ENCODE measurements at regions not wholly inside any gene's neighbourhood (a gene's known extent, or its start where the extent isn't known, plus 50 kb on each side); places are given as distances from the start of the nearest gene placed in this dataset.
"Not testable (repeated sequence)": the region's sequence is repeated elsewhere in the genome, so short reads cannot be mapped to it uniquely, and the experiment has no call there.

- no peak overlapping the region for H3K4me3 ChIP-seq (ENCODE audit: insufficient read depth, low read depth, low read length, poor library complexity, severe bottlenecking)
- no peaks in the 10 kb centered on the region for H3K9me3 ChIP-seq (ENCODE audit: control insufficient read depth, low read length)
- no peaks in the 10 kb centered on the region for H3K4me1 ChIP-seq (ENCODE audit: control insufficient read depth, insufficient read depth, low read length, poor library complexity, severe bottlenecking)
- H3K27me3 ChIP-seq (replicated peaks; ENCODE audit: control insufficient read depth, insufficient read depth, low read length, poor library complexity, severe bottlenecking), result no peaks in the 10 kb centered on the region
- H3K27ac ChIP-seq (ENCODE audit: insufficient read depth, low read length, poor library complexity, severe bottlenecking), result no peak overlapping the region
- no peak for DNase-seq
- H3K36me3 ChIP-seq (ENCODE audit: control insufficient read depth, insufficient read depth, low read length), result no peaks in the 10 kb centered on the region
Observed at GRCh38 chr5:87184605-87185004, 83.1 kb upstream of the RASA1 start.

GRCh38 chr5:87185838-87186237 lies 81.8 kb upstream of the RASA1 start:
- no peaks in the 10 kb centered on the region for H3K4me1 ChIP-seq (ENCODE audit: control insufficient read depth, insufficient read depth, low read length, poor library complexity, severe bottlenecking)
- DNase-seq, result no peak

GRCh38 chr5:87188391-87188790 lies 79.3 kb upstream of the RASA1 start:
- no peak overlapping the region for H3K4me3 ChIP-seq (ENCODE audit: insufficient read depth, low read depth, low read length, poor library complexity, severe bottlenecking)
- DNase-seq, result no peak
- no peaks in the 10 kb centered on the region for H3K36me3 ChIP-seq (ENCODE audit: control insufficient read depth, insufficient read depth, low read length)
- no peaks in the 10 kb centered on the region for H3K9me3 ChIP-seq (ENCODE audit: control insufficient read depth, low read length)
- no peak overlapping the region for H3K27ac ChIP-seq (ENCODE audit: insufficient read depth, low read length, poor library complexity, severe bottlenecking)
- H3K27me3 ChIP-seq (replicated peaks; ENCODE audit: control insufficient read depth, insufficient read depth, low read length, poor library complexity, severe bottlenecking), result no peaks in the 10 kb centered on the region
- H3K4me1 ChIP-seq (ENCODE audit: control insufficient read depth, insufficient read depth, low read length, poor library complexity, severe bottlenecking), result no peaks in the 10 kb centered on the region

More at GRCh38 chr5:87185838-87186237, 81.8 kb upstream of the RASA1 start:
- H3K9me3 ChIP-seq (ENCODE audit: control insufficient read depth, low read length), result no peaks in the 10 kb centered on the region
- H3K4me3 ChIP-seq (ENCODE audit: insufficient read depth, low read depth, low read length, poor library complexity, severe bottlenecking), result no peak overlapping the region
- H3K27ac ChIP-seq (ENCODE audit: insufficient read depth, low read length, poor library complexity, severe bottlenecking), result no peak overlapping the region
- H3K27me3 ChIP-seq (replicated peaks; ENCODE audit: control insufficient read depth, insufficient read depth, low read length, poor library complexity, severe bottlenecking), result no peaks in the 10 kb centered on the region
- H3K36me3 ChIP-seq (ENCODE audit: control insufficient read depth, insufficient read depth, low read length), result no peaks in the 10 kb centered on the region

- no peaks in the 10 kb centered on the region for H3K36me3 ChIP-seq (ENCODE audit: control insufficient read depth, insufficient read depth, low read length)
- H3K27me3 ChIP-seq (replicated peaks; ENCODE audit: control insufficient read depth, insufficient read depth, low read length, poor library complexity, severe bottlenecking), result no peaks in the 10 kb centered on the region
- no peak overlapping the region for H3K27ac ChIP-seq (ENCODE audit: insufficient read depth, low read length, poor library complexity, severe bottlenecking)
- H3K9me3 ChIP-seq (ENCODE audit: control insufficient read depth, low read length), result no peaks in the 10 kb centered on the region
- DNase-seq, result no peak
- H3K4me1 ChIP-seq (ENCODE audit: control insufficient read depth, insufficient read depth, low read length, poor library complexity, severe bottlenecking), result no peaks in the 10 kb centered on the region
- no peak overlapping the region for H3K4me3 ChIP-seq (ENCODE audit: insufficient read depth, low read depth, low read length, poor library complexity, severe bottlenecking)
Observed at GRCh38 chr5:87190041-87190440, 77.6 kb upstream of the RASA1 start.

- no peaks in the 10 kb centered on the region for H3K4me1 ChIP-seq (ENCODE audit: control insufficient read depth, insufficient read depth, low read length, poor library complexity, severe bottlenecking)
- H3K4me3 ChIP-seq (ENCODE audit: insufficient read depth, low read depth, low read length, poor library complexity, severe bottlenecking), result no peak overlapping the region
- no peaks in the 10 kb centered on the region for H3K27me3 ChIP-seq (replicated peaks; ENCODE audit: control insufficient read depth, insufficient read depth, low read length, poor library complexity, severe bottlenecking)
- H3K36me3 ChIP-seq (ENCODE audit: control insufficient read depth, insufficient read depth, low read length), result no peaks in the 10 kb centered on the region
- no peak for DNase-seq
- H3K9me3 ChIP-seq (ENCODE audit: control insufficient read depth, low read length), result no peaks in the 10 kb centered on the region
- H3K27ac ChIP-seq (ENCODE audit: insufficient read depth, low read length, poor library complexity, severe bottlenecking), result no peak overlapping the region
Observed at GRCh38 chr5:87190687-87191086, 77.0 kb upstream of the RASA1 start.

- no peaks in the 10 kb centered on the region for H3K9me3 ChIP-seq (ENCODE audit: control insufficient read depth, low read length)
- no peaks in the 10 kb centered on the region for H3K27me3 ChIP-seq (replicated peaks; ENCODE audit: control insufficient read depth, insufficient read depth, low read length, poor library complexity, severe bottlenecking)
- no peak overlapping the region for H3K27ac ChIP-seq (ENCODE audit: insufficient read depth, low read length, poor library complexity, severe bottlenecking)
- H3K4me1 ChIP-seq (ENCODE audit: control insufficient read depth, insufficient read depth, low read length, poor library complexity, severe bottlenecking), result no peaks in the 10 kb centered on the region
- no peaks in the 10 kb centered on the region for H3K36me3 ChIP-seq (ENCODE audit: control insufficient read depth, insufficient read depth, low read length)
- no peak for DNase-seq
- H3K4me3 ChIP-seq (ENCODE audit: insufficient read depth, low read depth, low read length, poor library complexity, severe bottlenecking), result no peak overlapping the region
Observed at GRCh38 chr5:87191645-87192044, 76.0 kb upstream of the RASA1 start.

- H3K27ac ChIP-seq (ENCODE audit: insufficient read depth, low read length, poor library complexity, severe bottlenecking), result no peak overlapping the region
Observed at GRCh38 chr5:87195104-87195591, 72.5 kb upstream of the RASA1 start.

GRCh38 chr5:87195616-87196015 lies 72.1 kb upstream of the RASA1 start:
- H3K4me3 ChIP-seq (ENCODE audit: insufficient read depth, low read depth, low read length, poor library complexity, severe bottlenecking), result no peak overlapping the region
- no peaks in the 10 kb centered on the region for H3K4me1 ChIP-seq (ENCODE audit: control insufficient read depth, insufficient read depth, low read length, poor library complexity, severe bottlenecking)
- H3K9me3 ChIP-seq (ENCODE audit: control insufficient read depth, low read length), result no peaks in the 10 kb centered on the region
- no peak overlapping the region for H3K27ac ChIP-seq (ENCODE audit: insufficient read depth, low read length, poor library complexity, severe bottlenecking)
- no peaks in the 10 kb centered on the region for H3K36me3 ChIP-seq (ENCODE audit: control insufficient read depth, insufficient read depth, low read length)
- no peaks in the 10 kb centered on the region for H3K27me3 ChIP-seq (replicated peaks; ENCODE audit: control insufficient read depth, insufficient read depth, low read length, poor library complexity, severe bottlenecking)
- DNase-seq, result no peak

More at GRCh38 chr5:87195104-87195591, 72.5 kb upstream of the RASA1 start:
- Histone ChIP-seq H3K4me1 (ENCODE audit: control insufficient read depth, insufficient read depth, low read length, poor library complexity, severe bottlenecking) (no peaks in the 10 kb centered on the region), H3K36me3 (ENCODE audit: control insufficient read depth, insufficient read depth, low read length) (no peaks in the 10 kb centered on the region), H3K9me3 (ENCODE audit: control insufficient read depth, low read length) (no peaks in the 10 kb centered on the region), H3K27me3 (replicated peaks; ENCODE audit: control insufficient read depth, insufficient read depth, low read length, poor library complexity, severe bottlenecking) (no peaks in the 10 kb centered on the region), H3K4me3 (ENCODE audit: insufficient read depth, low read depth, low read length, poor library complexity, severe bottlenecking) (no peak overlapping the region)
- no peak for DNase-seq

GRCh38 chr5:87198010-87198409 lies 69.7 kb upstream of the RASA1 start:
- no peaks in the 10 kb centered on the region for H3K4me1 ChIP-seq (ENCODE audit: control insufficient read depth, insufficient read depth, low read length, poor library complexity, severe bottlenecking)
- H3K9me3 ChIP-seq (ENCODE audit: control insufficient read depth, low read length), result no peaks in the 10 kb centered on the region

GRCh38 chr5:87199246-87199645 lies 68.4 kb upstream of the RASA1 start:
- H3K27ac ChIP-seq (ENCODE audit: insufficient read depth, low read length, poor library complexity, severe bottlenecking); H3K27me3 ChIP-seq (replicated peaks; ENCODE audit: control insufficient read depth, insufficient read depth, low read length, poor library complexity, severe bottlenecking); H3K4me3 ChIP-seq (ENCODE audit: insufficient read depth, low read depth, low read length, poor library complexity, severe bottlenecking); H3K36me3 ChIP-seq (ENCODE audit: control insufficient read depth, insufficient read depth, low read length); H3K4me1 ChIP-seq (ENCODE audit: control insufficient read depth, insufficient read depth, low read length, poor library complexity, severe bottlenecking); DNase-seq; H3K9me3 ChIP-seq (ENCODE audit: control insufficient read depth, low read length): not testable (repeated sequence)

More at GRCh38 chr5:87198010-87198409, 69.7 kb upstream of the RASA1 start:
- no peak overlapping the region for H3K27ac ChIP-seq (ENCODE audit: insufficient read depth, low read length, poor library complexity, severe bottlenecking)
- H3K27me3 ChIP-seq (replicated peaks; ENCODE audit: control insufficient read depth, insufficient read depth, low read length, poor library complexity, severe bottlenecking), result no peaks in the 10 kb centered on the region
- no peak for DNase-seq
- H3K4me3 ChIP-seq (ENCODE audit: insufficient read depth, low read depth, low read length, poor library complexity, severe bottlenecking), result no peak overlapping the region
- no peaks in the 10 kb centered on the region for H3K36me3 ChIP-seq (ENCODE audit: control insufficient read depth, insufficient read depth, low read length)

- H3K27me3 ChIP-seq (replicated peaks; ENCODE audit: control insufficient read depth, insufficient read depth, low read length, poor library complexity, severe bottlenecking); H3K36me3 ChIP-seq (ENCODE audit: control insufficient read depth, insufficient read depth, low read length); H3K4me3 ChIP-seq (ENCODE audit: insufficient read depth, low read depth, low read length, poor library complexity, severe bottlenecking); H3K9me3 ChIP-seq (ENCODE audit: control insufficient read depth, low read length); H3K27ac ChIP-seq (ENCODE audit: insufficient read depth, low read length, poor library complexity, severe bottlenecking); H3K4me1 ChIP-seq (ENCODE audit: control insufficient read depth, insufficient read depth, low read length, poor library complexity, severe bottlenecking); DNase-seq: not testable (repeated sequence)
Observed at GRCh38 chr5:87199704-87200103, 68.0 kb upstream of the RASA1 start.

All from effector memory CD4-positive, alpha-beta T cell (primary cell).